ACHN (cell line): ENCODE measurements at regions not wholly inside any gene's neighbourhood (a gene's known extent, or its start where the extent isn't known, plus 50 kb on each side); places are given as distances from the start of the nearest gene placed in this dataset.
"Not testable (repeated sequence)": the region's sequence is repeated elsewhere in the genome, so short reads cannot be mapped to it uniquely, and the experiment has no call there.

Experiments
- DNase-seq: peaks from one replicate; pipeline ENCODE4 v3.0.0-alpha.2; 2015
- in situ Hi-C: cut with HindIII; loops from 2 replicates; pipeline ENCODE4 v1.10.0; 2017; ENCODE audit warnings: low sequenced_read_pairs, low pct_ligation_motif_present, low pct_unique_long_range_greater_than_20kb

DNA sequence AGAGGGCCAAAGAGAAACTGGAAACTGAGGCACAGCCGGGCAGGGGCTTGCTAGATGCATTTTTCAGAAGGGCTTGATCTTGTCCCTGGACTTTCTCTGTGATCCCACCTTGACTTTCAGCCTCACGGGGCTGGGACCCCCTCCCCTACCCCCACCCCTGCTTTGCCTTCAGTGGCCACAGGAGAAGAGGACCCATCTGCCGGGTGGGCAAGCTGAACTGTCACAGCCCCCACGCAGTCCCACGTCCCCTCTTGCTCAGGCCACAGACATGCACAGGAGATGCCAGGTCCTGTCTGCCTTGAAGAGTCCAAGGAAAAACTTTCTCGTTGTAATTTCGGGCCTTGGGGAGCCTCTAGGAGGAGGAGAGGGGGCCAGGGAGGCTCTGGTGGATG lies 158.9 kb downstream of the KIF26A start:
- no peak for DNase-seq

DNA sequence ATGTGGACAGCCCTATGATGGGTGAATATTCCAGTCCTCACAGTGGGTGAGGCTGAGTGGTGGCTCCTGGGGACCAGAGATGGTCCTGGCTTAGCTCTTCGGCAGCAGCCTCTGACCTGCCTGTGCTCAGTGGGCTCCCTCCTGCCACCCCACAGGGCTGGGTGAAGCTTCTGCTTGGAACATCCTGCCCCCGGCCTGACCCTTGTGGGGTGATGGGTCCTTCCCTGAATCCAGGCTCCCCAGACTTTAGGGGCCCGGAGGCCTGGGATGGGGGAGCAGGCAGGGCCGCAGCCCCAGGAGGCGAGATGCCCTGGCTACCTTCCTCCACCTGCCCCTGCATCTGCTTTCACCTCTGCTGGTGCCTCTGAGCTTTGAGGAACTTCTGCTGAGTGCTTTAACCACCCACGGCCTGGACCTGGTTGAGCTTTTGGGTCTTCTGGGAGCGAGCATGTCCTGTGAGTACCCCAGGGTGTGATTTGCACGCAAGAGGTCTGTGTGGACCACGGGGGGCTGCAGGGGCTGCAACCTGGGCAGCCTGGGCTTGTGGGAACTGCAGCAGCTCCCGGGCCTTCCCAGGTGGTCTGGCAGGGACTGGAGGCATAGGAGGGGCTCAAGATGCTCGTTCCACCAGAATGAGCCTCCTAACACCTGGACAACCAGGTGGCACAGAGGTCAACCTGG lies 159.5 kb downstream of the KIF26A start:
- in situ Hi-C loops = no loop called here
- no peak for DNase-seq

More for the DNA sequence above, 158.9 kb downstream of the KIF26A start:
- in situ Hi-C loops = no loop called here

DNA sequence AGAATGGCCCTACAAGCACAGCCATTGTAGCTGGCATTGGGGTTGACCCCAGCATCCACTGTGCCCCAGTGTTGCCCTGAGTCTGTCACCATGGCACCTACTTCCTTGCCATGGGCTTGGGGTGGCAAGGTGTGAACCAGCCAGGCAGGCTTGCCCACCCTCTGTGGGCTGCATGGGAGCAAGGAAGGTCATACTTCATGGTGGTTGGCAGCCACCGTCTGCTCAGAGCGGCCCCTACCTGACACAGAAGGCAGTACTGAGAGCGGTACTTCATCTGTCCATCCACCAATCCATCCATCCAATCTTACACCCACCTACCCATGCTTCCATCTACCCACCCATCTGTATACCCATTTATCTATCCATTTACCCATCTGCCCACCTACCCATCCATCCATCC lies 160.1 kb downstream of the KIF26A start:
- in situ Hi-C loops = no loop called here
- DNase-seq = no peak

DNA sequence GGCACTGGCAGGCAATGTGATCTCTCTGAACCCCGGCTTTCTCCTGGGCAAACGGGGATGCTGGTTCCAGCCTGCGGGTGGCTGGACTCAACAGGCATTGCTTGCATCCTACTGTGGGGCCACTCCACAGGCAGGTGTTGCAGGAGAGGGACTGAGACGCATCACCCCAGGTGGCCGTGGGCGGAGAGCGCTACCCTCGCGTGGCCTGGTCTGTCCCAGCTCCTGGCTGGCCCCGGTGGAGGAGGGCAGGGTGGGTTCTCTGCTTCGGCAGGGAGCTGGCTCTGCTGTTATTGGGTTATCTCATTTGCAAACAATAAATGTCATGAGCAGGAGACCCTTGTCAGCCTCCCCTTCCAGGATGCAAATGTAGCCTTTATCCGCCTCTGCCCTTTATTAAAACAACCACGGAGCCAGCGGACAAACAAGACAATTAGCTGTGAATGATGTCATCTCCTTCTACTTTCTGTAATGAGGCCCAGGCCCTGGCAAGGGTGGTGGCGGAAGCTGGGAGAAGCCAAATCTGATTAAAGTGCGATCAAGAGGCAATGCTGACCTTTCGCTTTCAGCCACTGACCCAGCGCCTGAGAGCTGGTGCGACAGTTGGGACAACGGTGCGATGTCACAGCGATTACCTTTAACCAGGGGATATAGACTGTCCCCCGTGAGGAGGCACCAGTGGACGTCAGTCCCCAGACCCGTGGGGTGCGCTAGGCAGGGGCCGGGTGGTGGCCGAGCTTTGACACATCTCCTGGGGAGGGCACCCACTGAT lies 161.8 kb downstream of the KIF26A start:
- in situ Hi-C loops = no loop called here
- DNase-seq = no peak

DNA sequence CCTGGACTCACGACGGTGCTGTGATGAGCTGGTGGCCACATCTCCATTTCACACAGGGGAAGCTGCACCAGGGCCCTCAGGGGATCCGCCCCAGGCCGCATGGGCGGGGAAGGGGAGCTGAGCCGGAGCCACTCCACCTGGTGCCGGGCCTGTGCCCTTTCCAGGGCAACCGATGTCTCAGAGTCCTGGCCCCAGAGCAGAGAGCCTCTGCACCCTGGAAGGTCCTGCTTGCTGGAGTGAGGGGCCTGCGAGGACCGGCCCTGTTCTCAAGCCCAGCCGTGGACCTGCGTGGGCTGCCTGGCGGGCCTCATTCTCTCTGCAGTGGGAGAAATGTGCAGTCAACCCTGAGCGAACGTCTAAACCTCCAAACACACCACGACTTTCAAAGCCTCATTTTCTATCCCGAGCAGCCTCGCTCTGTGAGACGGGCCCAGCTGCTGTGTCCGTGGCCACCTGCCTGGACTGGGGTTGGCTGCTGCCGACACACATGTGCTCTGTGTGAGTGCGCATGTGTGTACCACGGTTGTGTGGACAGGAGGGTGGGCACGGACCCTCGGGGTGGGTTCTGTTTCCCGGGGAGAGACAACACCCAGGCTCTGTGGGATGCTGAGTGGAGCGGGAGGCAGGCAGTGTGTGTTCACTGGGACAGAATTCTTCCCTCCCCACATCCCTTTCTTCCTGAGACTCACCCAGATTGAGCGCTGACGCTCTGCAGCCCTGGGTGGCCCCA lies 163.5 kb downstream of the KIF26A start:
- in situ Hi-C loops = no loop called here
- DNase-seq = no peak

DNA sequence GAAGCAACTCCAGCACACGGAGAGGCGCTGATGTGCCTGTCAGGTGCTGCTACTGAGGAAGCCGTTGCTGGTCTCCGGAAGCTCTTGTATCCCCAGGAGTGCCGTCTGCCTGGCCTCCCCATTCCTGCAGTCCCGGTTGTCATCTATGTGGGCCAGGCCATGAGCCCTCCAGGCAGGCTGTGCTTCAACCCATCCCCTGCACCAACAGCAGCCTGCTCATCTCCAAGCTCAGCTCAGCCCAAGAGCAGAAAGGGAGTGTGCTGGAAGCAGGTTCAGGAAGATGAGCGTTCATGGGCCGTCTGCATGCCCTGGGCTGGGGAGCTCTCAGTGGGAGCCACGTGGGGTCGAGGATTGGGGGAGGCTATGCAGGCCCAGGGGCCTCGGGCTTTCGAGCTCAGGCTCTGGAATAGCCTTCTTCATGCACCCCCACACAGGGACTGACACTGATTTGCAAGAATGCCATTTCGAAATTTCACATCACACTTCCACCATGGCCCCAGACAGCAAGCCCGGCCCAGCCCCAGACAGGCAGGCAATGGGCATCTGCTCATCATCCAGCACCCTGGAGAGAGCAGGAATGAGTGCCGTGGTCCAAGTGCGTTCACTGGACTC lies 164.5 kb downstream of the KIF26A start:
- DNase-seq = no peak
- in situ Hi-C loops = no loop called here

DNA sequence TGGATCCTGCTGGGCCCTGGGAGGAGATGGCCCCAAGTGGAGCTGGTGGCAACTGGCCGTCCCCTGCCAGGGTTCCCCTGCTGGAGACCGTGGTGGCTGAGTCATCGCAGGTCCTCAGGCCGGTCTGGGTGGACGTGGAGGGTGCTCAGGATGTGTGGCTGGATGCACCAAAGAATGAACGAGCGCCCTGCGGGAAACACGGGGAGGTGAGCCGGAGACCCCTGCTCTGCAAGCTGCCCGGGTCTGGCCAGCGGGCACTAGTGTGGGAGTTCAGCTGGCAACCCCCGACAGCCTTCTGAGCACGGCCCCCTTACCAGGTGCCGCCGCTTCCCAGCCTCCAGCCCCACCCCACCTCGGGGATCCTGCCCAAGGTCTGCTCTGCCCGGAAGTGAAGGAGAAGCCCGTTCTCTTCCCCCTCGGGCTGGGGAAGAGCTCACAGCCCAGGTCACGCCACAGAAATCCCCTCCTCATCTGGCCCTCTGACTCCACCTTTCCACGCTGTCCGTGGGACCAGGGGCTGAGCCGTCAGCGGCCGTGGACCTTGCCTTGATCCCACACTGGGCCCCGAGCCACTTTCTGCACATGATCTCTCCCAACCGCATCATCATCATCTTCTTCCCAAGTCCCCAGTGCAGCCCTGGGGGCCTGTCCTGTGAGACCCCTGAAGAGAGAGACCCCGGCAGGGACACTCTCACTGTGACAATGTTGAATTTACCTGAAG lies 165.5 kb downstream of the KIF26A start:
- no peak for DNase-seq
- in situ Hi-C loops = no loop called here

DNA sequence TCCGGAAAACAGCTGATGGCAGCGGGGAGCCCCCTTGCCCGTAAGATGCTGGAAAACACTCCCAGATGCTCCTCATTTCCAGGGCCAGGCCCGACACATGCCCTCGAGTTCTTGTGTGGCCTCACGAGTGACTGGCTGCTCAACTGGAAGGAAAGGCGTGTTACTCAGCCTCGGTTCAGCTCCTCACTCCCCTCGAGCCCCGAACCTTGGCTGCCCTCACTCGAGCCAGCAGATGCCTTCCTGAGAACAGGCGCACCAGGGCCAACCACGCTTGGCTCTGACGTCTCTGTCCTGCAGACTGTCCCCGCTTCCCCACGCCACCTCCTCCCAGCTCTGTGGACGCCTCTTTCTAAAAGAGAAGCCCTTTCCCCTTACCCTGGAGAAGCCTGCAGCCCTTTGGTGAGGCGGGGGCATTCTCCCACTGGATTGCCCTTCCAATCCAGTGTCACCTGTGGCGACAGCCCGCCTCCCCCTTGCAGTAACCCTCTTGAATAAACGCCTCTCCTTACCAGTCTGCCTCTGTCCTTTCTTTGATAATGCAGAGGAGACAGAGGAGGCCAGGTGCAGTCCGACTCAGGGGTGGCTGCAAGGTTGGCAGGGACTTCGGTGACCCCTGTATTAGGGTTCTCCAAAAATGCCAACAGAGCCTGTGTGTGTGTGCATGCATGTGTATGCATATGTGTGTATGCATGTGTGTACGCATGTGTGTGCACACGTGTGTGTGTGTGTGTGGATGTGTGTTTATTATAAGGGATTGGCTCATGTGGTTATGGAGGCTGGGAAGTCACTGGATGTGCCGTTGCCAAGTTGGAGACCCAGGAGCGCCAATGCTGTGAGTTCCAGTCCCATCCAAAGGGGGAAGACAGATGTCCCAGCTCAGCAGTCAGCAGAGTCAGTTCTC lies 166.3 kb downstream of the KIF26A start:
- DNase-seq = no peak
- in situ Hi-C loops = no loop called here

DNA sequence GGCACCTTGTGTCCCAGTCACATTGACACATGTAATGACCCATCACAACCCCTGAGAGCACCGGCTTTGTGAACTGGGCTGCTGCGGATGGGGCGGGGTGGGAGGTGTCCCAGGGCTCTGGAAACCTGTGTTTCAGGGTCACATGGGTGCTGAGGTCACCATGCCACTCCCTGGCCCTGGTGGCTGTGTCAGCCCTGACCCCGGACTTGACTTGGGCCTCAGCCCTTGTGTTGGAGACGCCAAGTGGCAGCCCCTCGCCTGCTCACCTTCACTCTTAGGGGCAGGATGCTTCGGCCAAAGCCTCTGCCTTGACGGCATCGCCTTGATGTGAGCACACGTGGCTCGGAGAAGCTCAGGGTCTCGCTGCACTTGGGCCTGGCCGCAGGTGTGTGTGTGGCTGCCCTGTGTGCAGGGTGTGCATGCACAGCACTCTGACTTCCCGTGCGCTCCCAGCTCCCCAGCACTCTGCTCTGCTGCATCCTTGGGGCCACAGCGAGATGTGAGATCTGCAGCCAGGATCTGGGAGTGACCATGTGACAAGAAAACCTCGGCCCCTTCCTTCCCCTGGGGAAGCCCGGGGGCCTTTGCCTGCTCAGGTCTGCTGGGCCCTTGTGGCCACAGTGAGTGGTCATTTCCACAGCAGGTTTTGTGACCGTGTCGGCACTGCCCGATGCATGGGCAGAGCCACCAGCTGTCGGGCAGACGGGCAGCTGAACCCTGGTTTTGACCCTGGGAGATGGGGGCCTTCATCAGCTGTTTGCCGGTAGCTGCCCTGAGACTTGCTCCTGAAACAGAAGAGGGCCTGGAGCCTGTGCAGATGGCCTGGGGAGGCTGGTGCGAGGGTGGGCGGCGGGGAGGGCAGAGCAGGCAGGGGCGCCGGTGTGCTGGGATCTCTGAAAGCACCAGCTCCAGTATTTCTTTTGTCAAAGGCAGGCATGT lies 167.4 kb downstream of the KIF26A start:
- in situ Hi-C loops = no loop called here

DNA sequence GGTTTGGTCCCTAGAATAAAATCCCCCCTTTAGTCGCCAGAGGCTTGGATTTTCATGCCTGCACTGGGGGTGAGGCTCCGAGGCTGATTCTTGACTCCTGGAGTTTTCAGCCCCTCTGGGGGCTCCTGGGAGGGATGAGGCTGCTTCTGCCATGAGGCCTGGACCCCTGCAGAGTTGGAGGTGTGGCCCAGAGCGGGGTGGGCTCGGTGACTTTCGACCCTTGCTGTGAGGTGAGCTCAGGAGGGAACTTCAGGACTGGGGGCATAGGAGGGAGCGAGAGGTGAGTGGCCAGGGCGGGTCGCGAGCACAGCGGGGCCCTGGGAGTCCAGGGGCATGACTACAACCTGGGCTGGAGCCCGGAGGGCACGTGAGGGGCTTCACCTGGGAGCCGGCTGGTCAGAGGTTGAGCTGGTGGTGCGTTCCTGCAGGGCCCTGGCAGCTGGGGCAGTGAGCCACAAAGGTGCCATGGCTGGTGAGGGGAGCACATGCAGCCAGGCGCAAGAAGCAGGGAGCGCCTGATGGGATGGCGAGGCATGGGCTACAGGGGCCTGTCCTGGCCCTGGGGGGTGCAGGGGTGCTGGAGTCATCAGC lies 168.2 kb downstream of the KIF26A start:
- no peak for DNase-seq
- in situ Hi-C loops = no loop called here

More for the DNA sequence above, 167.4 kb downstream of the KIF26A start:
- DNase-seq = no peak

DNA sequence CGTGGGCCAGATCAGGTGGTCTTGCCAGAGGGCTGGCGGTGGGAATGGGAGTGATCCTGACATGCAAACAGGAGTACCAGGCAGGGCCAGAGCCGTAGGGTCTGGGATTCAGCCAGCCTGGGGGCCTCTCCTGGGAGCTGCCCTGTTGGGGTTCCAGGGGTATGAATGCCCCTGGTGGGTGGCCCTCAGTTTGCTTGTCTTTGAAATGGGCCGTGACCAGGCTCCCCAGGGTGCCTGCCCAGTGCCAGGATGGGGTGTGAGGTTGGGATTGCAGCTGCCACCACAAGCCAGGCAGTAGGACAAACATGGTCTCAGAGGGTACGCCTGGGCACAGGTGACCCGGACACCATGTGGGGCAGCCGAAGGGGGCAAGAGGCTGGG lies 168.8 kb downstream of the KIF26A start:
- no peak for DNase-seq
- in situ Hi-C loops = no loop called here

DNA sequence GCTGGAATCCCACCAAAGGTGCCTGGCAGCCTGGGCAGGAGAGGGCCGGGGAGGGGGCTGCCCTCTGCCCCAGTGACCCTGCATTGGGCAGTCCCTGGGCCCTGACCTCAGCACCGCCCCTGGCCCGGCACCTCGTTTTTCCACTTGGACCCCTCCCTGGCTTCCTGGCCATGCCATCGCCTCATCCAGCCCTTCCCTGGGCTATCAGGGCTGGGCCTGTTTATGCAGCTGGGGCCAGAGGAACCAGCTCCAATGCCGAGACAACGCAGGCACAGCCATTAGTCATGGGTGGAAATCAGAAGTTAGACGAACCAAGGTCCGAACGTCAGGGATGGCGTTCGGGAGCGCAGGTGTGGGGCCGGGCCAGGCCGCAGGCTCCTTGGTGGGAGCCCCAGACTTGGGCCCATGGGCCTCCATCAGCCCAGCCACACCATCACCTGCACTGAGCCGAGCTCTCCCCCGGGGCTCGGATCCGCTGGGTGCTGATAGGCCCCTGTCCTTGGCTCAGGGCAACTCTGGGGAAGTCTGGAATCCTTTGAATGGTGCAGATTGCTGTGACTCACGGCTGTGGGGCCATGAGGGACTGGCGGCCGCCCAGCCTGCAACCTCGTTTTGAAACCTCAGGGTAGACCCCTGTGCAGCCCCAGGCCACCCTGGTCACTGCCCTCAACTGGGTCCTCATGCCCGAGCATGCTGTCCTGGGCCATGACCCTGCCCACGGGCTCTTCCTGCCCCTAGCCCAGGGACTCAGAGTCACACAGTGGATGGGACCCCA lies 169.4 kb downstream of the KIF26A start:
- in situ Hi-C loops = no loop called here
- DNase-seq = no peak

DNA sequence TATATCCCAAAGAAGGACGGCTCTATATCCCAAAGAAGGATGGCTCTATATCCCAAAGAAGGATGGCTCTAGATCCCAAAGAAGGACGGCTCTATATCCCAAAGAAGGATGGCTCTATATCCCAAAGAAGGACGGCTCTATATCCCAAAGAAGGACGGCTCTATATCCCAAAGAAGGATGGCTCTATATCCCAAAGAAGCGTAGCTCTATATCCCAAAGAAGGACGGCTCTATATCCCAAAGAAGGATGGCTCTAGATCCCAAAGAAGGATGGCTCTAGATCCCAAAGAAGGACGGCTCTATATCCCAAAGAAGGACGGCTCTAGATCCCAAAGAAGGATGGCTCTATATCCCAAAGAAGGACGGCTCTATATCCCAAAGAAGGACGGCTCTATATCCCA lies 170.1 kb downstream of the KIF26A start:
- DNase-seq, in situ Hi-C loops: not testable (repeated sequence)

DNA sequence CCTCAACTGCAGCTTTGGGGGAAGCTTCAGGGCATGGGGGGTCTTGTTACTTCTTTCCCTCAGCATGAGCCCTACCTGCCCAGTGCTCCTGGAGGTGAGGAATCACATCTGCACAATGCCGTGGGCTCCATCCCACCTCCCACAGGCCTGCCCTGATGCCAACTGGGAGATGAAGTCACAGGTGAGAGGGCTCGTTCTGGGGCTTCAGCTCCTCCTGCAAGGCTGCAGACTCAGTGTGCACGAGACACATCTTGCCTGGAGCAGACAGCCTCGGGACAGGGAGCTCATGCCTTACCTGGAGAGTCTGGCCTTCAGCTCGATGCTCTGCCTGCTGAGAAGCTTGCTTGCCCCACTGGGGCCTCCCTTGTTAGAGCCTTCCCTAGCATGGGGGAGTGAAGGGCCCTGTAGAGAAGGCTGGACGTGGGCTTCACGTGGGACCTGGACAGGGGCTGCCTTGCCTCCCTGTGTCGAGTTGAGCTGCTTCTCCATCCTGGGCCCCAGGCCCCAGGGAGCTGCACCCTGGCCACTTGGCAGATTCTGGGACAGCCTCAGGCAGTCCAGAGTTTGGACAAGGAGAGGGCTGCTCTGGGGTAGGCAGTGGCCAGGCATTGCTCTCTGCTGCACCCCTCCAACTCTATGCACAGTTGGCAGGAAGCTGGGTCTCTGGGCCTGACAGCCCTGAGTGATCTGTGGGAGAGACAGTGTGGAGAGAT lies 171.4 kb downstream of the KIF26A start:
- no peak for DNase-seq
- in situ Hi-C loops = no loop called here

DNA sequence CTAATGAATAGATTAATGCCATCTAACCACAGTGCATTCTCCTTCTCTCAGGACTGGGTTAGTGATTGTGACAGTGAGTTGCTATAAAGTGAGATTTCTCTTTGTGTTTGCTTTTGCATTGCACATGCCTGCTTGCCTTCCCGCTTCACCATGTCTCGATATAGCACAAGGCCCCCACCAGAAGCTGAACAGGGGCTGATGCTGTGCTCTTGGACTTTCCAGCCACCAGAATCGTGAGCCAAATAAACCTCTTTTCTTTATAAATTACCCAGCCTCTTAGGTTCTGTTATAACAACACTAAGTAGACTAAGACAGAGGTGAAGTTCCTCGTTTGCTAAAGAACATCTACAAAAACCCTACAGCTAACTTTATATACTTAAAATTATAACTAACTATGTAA lies 173.0 kb downstream of the KIF26A start:
- no peak for DNase-seq
- in situ Hi-C loops = no loop called here
